ENCODE measurements at regions not wholly inside any gene's neighbourhood (a gene's known extent, or its start where the extent isn't known, plus 50 kb on each side); places are given as distances from the start of the nearest gene placed in this dataset.

DNA sequence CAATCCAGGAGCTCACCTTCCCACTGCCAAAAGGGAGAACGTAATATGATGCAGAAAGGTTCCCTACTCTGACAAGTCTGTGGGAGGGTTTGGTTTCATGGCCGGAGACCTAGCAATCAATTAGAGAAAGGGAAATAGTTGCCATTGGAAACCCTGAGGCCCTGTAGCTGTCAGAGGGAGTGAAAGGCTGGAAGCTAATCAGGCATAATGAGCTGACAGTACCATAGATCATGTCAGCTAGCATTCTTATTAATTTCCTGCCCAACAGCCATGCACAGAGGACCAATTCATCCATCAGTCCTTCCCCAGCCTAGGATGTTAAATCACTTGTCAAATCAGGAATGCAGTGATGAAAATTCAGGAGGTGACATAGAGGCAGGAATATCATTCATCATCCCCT is 527.3 kb downstream of the PLPP3 start:
- no peak for TF ChIP-seq CTCF (IDR thresholded peaks at IDR 0.05)
- no peak for TF ChIP-seq POLR2A (IDR thresholded peaks at IDR 0.05)

Data from tibial nerve (tissue), 3 donors.